K562 (cell line): ENCODE measurements at regions not wholly inside any gene's neighbourhood (a gene's known extent, or its start where the extent isn't known, plus 50 kb on each side); places are given as distances from the start of the nearest gene placed in this dataset.

Experiments used
- EP400 ChIP-seq: fragments of 450-650 bp; IDR thresholded peaks from 2 replicates; pipeline ENCODE4 v1.6.1; 2017; ENCODE audit warnings: antibody characterized with exemption, mild to moderate bottlenecking, moderate library complexity
- EWSR1 ChIP-seq: fragments of 450-650 bp; IDR thresholded peaks from 2 replicates; pipeline ENCODE4 v1.6.1; 2018; ENCODE audit warnings: borderline replicate concordance, mild to moderate bottlenecking, low read depth, moderate library complexity; ENCODE audit not compliant: partially characterized antibody
- MXI1 ChIP-seq: IDR thresholded peaks from 2 replicates; pipeline ENCODE4 v1.6.1; 2011; ENCODE audit warnings: low read depth, mild to moderate bottlenecking, improper control_type of control experiment, low read length
- ZFP30 ChIP-seq: fragments of 250-450 bp; sonication (Bioruptor Pico); IDR thresholded peaks from 2 replicates; pipeline ENCODE4 v1.8.0; 2022; ENCODE audit warnings: moderate library complexity, mild to moderate bottlenecking, inconsistent platforms, borderline replicate concordance
- ZFP36 ChIP-seq: fragments of 150-350 bp; IDR thresholded peaks from 2 replicates; pipeline ENCODE4 v1.6.1; 2018; ENCODE audit warnings: low read length, low read depth; ENCODE audit not compliant: partially characterized antibody
- ZNF23 ChIP-seq: fragments of 250-450 bp; sonication (Bioruptor Pico); IDR thresholded peaks from 2 replicates; pipeline ENCODE4 v1.4.0; 2020; ENCODE audit warnings: mild to moderate bottlenecking
- ZNF263 ChIP-seq: sonication (generic); formaldehyde crosslinking; IDR thresholded peaks from 2 replicates; pipeline ENCODE4 v1.8.0; 2022; ENCODE audit warnings: mild to moderate bottlenecking, missing genetic modification reagents, borderline replicate concordance
- ZNF584 ChIP-seq: fragments of 200-800 bp; sonication (Bioruptor generic); IDR thresholded peaks from 2 replicates; pipeline ENCODE4 v1.6.1; 2016; ENCODE audit warnings: low read depth, mild to moderate bottlenecking, missing genetic modification characterization, missing compliant biosample characterization
- TF ChIP-seq, protein P1 (sequence below): fragments of 250-450 bp; sonication (Bioruptor Pico); IDR thresholded peaks from 2 replicates; pipeline ENCODE4 v1.5.0; 2021
- TF ChIP-seq, protein P2 (sequence below): fragments of 450-650 bp; formaldehyde crosslinking; IDR thresholded peaks from 2 replicates; pipeline ENCODE4 v1.4.0; 2020; ENCODE audit warnings: mild to moderate bottlenecking, moderate library complexity
- TF ChIP-seq, protein P3 (sequence below), 2 experiments: IDR thresholded peaks; 2 replicates each; pipeline ENCODE4 v1.6.1; 2012; ENCODE audit warnings: improper control_type of control experiment in 2 of 2, low read depth in 2 of 2, low read length in 2 of 2, borderline replicate concordance in 1 of 2
- TF ChIP-seq, protein P4 (sequence below): fragments of 150-350 bp; IDR thresholded peaks from 2 replicates; pipeline ENCODE4 v1.6.1; 2014; ENCODE audit warnings: low read depth, mild to moderate bottlenecking, low read length, borderline replicate concordance

DNA sequence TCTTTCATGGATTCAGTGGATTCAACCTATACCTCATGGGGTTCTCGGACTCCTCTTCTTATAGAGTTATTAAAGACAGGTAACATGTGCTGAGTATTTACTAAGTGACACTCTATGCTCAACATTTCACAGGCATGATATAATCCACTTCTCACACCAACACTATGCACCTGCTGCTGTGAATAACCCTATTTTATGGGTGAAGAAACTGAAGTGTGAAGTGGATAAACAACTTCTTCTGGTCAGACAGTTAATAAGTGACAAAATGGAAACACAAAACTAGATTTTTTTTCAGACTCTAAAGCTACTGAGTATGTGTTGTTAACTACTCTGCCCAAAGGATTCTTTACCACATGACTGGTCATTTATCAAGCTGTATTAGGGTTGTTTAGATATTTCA lies 403.5 kb downstream of the DIPK2A start (continued):
- TF ChIP-seq, protein P1, sequence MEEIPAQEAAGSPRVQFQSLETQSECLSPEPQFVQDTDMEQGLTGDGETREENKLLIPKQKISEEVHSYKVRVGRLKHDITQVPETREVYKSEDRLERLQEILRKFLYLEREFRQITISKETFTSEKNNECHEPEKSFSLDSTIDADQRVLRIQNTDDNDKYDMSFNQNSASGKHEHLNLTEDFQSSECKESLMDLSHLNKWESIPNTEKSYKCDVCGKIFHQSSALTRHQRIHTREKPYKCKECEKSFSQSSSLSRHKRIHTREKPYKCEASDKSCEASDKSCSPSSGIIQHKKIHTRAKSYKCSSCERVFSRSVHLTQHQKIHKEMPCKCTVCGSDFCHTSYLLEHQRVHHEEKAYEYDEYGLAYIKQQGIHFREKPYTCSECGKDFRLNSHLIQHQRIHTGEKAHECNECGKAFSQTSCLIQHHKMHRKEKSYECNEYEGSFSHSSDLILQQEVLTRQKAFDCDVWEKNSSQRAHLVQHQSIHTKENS (CRISPR knock-in tag): no peak
- no peak for TF ChIP-seq ZFP30 (CRISPR knock-in tag)
- TF ChIP-seq EP400: no peak
- TF ChIP-seq ZNF23 (CRISPR knock-in tag): no peak
- no peak for TF ChIP-seq EWSR1
- TF ChIP-seq ZFP36: no peak
- no peak for TF ChIP-seq ZNF584 (CRISPR knock-in tag)
- TF ChIP-seq, protein P2, sequence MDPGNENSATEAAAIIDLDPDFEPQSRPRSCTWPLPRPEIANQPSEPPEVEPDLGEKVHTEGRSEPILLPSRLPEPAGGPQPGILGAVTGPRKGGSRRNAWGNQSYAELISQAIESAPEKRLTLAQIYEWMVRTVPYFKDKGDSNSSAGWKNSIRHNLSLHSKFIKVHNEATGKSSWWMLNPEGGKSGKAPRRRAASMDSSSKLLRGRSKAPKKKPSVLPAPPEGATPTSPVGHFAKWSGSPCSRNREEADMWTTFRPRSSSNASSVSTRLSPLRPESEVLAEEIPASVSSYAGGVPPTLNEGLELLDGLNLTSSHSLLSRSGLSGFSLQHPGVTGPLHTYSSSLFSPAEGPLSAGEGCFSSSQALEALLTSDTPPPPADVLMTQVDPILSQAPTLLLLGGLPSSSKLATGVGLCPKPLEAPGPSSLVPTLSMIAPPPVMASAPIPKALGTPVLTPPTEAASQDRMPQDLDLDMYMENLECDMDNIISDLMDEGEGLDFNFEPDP (CRISPR knock-in tag): no peak
- TF ChIP-seq, protein P3, sequence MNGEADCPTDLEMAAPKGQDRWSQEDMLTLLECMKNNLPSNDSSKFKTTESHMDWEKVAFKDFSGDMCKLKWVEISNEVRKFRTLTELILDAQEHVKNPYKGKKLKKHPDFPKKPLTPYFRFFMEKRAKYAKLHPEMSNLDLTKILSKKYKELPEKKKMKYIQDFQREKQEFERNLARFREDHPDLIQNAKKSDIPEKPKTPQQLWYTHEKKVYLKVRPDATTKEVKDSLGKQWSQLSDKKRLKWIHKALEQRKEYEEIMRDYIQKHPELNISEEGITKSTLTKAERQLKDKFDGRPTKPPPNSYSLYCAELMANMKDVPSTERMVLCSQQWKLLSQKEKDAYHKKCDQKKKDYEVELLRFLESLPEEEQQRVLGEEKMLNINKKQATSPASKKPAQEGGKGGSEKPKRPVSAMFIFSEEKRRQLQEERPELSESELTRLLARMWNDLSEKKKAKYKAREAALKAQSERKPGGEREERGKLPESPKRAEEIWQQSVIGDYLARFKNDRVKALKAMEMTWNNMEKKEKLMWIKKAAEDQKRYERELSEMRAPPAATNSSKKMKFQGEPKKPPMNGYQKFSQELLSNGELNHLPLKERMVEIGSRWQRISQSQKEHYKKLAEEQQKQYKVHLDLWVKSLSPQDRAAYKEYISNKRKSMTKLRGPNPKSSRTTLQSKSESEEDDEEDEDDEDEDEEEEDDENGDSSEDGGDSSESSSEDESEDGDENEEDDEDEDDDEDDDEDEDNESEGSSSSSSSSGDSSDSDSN (IDR thresholded peaks at IDR 0.05; ENCODE audit: borderline replicate concordance in 1 of 2, low read depth in 2 of 2, low read length in 2 of 2): no peak
- TF ChIP-seq MXI1: no peak
- TF ChIP-seq ZNF263: no peak
- TF ChIP-seq, protein P4, sequence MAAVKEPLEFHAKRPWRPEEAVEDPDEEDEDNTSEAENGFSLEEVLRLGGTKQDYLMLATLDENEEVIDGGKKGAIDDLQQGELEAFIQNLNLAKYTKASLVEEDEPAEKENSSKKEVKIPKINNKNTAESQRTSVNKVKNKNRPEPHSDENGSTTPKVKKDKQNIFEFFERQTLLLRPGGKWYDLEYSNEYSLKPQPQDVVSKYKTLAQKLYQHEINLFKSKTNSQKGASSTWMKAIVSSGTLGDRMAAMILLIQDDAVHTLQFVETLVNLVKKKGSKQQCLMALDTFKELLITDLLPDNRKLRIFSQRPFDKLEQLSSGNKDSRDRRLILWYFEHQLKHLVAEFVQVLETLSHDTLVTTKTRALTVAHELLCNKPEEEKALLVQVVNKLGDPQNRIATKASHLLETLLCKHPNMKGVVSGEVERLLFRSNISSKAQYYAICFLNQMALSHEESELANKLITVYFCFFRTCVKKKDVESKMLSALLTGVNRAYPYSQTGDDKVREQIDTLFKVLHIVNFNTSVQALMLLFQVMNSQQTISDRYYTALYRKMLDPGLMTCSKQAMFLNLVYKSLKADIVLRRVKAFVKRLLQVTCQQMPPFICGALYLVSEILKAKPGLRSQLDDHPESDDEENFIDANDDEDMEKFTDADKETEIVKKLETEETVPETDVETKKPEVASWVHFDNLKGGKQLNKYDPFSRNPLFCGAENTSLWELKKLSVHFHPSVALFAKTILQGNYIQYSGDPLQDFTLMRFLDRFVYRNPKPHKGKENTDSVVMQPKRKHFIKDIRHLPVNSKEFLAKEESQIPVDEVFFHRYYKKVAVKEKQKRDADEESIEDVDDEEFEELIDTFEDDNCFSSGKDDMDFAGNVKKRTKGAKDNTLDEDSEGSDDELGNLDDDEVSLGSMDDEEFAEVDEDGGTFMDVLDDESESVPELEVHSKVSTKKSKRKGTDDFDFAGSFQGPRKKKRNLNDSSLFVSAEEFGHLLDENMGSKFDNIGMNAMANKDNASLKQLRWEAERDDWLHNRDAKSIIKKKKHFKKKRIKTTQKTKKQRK: no peak
